Ectodermal cell (in vitro differentiated cells): ENCODE measurements at regions not wholly inside any gene's neighbourhood (a gene's known extent, or its start where the extent isn't known, plus 50 kb on each side); places are given as distances from the start of the nearest gene placed in this dataset.
"Not testable (repeated sequence)": the region's sequence is repeated elsewhere in the genome, so short reads cannot be mapped to it uniquely, and the experiment has no call there.

ENCODE experiments used
- H3K27ac ChIP-seq: 2 replicates; pipeline ENCODE4 v1.7.0; 2013; ENCODE audit warnings: mild to moderate bottlenecking, low read depth, low read length; ENCODE audit not compliant: insufficient read depth, poor library complexity, severe bottlenecking
- H3K27me3 ChIP-seq: 2 replicates; pipeline ENCODE4 v1.7.0; 2013; ENCODE audit warnings: mild to moderate bottlenecking, low read length; ENCODE audit not compliant: insufficient read depth, control insufficient read depth, poor library complexity, severe bottlenecking
- H3K36me3 ChIP-seq: one replicate; pipeline ENCODE4 v1.7.0; 2013; ENCODE audit warnings: low read length; ENCODE audit not compliant: control insufficient read depth, insufficient read depth
- H3K4me1 ChIP-seq: one replicate; pipeline ENCODE4 v1.7.0; 2013; ENCODE audit warnings: low read length; ENCODE audit not compliant: control insufficient read depth, insufficient read depth
- H3K4me3 ChIP-seq: 2 replicates; pipeline ENCODE4 v1.7.0; 2013; ENCODE audit warnings: low read depth, low read length, control low read depth; ENCODE audit not compliant: insufficient read depth
- H3K9me3 ChIP-seq: 2 replicates; pipeline ENCODE4 v1.7.0; 2013; ENCODE audit warnings: mild to moderate bottlenecking, low read length, moderate library complexity; ENCODE audit not compliant: control insufficient read depth
- WGBS, 2 experiments: methylation state at CpG; one replicate each; pipeline ENCODE4 v1.1.7; 2013; ENCODE audit warnings: missing lambda C conversion rate in 2 of 2; 5-methylcytosine and 5-hydroxymethylcytosine counted together

GRCh38 chr16:17559394-17559793, 88.6 kb upstream of the XYLT1 start:
- H3K9me3 ChIP-seq: no peaks in the 10 kb centered on the region
- no peaks in the 10 kb centered on the region for H3K4me1 ChIP-seq
- H3K36me3 ChIP-seq: no peaks in the 10 kb centered on the region
- no peak overlapping the region for H3K27ac ChIP-seq
- WGBS, 2 experiments: 90 to 91% methylated on average over 6 of the region's 6 CpGs
- H3K4me3 ChIP-seq: no peak overlapping the region
- H3K27me3 ChIP-seq: no peaks in the 10 kb centered on the region

- Histone ChIP-seq H3K4me1 (no peaks in the 10 kb centered on the region), H3K36me3 (no peaks in the 10 kb centered on the region), H3K27me3 (no peaks in the 10 kb centered on the region), H3K4me3 (no peak overlapping the region), H3K9me3 (no peaks in the 10 kb centered on the region), H3K27ac (no peak overlapping the region)
- WGBS, 2 experiments: 92% methylated on average over 5 of the region's 5 CpGs
These were observed 87.2 kb upstream of the XYLT1 start for GRCh38 chr16:17557949-17558348.

- H3K27me3 ChIP-seq: no peaks in the 10 kb centered on the region
- no peaks in the 10 kb centered on the region for H3K4me1 ChIP-seq
- 92 to 94% methylated on average over 10 of the region's 10 CpGs for WGBS, 2 experiments
- H3K9me3 ChIP-seq: no peaks in the 10 kb centered on the region
- H3K4me3 ChIP-seq: no peak overlapping the region
- H3K36me3 ChIP-seq: no peaks in the 10 kb centered on the region
- H3K27ac ChIP-seq: no peak overlapping the region
These were observed 86.7 kb upstream of the XYLT1 start for GRCh38 chr16:17557480-17557879.

- no peak overlapping the region for H3K4me3 ChIP-seq
- H3K27me3 ChIP-seq: no peaks in the 10 kb centered on the region
- H3K27ac ChIP-seq: no peak overlapping the region
- no peaks in the 10 kb centered on the region for H3K4me1 ChIP-seq
- H3K36me3 ChIP-seq: no peaks in the 10 kb centered on the region
- no peaks in the 10 kb centered on the region for H3K9me3 ChIP-seq
- WGBS, 2 experiments: 44 to 49% methylated on average over 7 of the region's 7 CpGs
These were observed 85.7 kb upstream of the XYLT1 start for GRCh38 chr16:17556276-17557052.

- no peaks in the 10 kb centered on the region for H3K36me3 ChIP-seq
- H3K4me3 ChIP-seq: no peak overlapping the region
- H3K9me3 ChIP-seq: no peaks in the 10 kb centered on the region
- WGBS, 2 experiments: 89 to 92% methylated on average over 5 of the region's 5 CpGs
- no peak overlapping the region for H3K27ac ChIP-seq
- no peaks in the 10 kb centered on the region for H3K4me1 ChIP-seq
- no peaks in the 10 kb centered on the region for H3K27me3 ChIP-seq
These were observed 84.4 kb upstream of the XYLT1 start for GRCh38 chr16:17555176-17555575.

GRCh38 chr16:17552351-17552750, 81.6 kb upstream of the XYLT1 start:
- H3K27me3 ChIP-seq: no peaks in the 10 kb centered on the region
- H3K27ac ChIP-seq: no peak overlapping the region
- H3K4me3 ChIP-seq: no peak overlapping the region
- no peaks in the 10 kb centered on the region for H3K9me3 ChIP-seq
- no peaks in the 10 kb centered on the region for H3K4me1 ChIP-seq
- no peaks in the 10 kb centered on the region for H3K36me3 ChIP-seq
- 95 to 98% methylated on average over 5 of the region's 5 CpGs for WGBS, 2 experiments

- H3K27me3 ChIP-seq, H3K4me1 ChIP-seq, H3K36me3 ChIP-seq, H3K9me3 ChIP-seq, H3K4me3 ChIP-seq, H3K27ac ChIP-seq: not testable (repeated sequence)
- 92 to 96% methylated on average over 6 of the region's 6 CpGs for WGBS, 2 experiments
These were observed 80.9 kb upstream of the XYLT1 start for GRCh38 chr16:17551682-17552081.

GRCh38 chr16:17548825-17549224, 78.1 kb upstream of the XYLT1 start:
- H3K4me3 ChIP-seq: no peak overlapping the region
- 87 to 90% methylated on average over 4 of the region's 4 CpGs for WGBS, 2 experiments
- H3K36me3 ChIP-seq: no peaks in the 10 kb centered on the region
- H3K27ac ChIP-seq: no peak overlapping the region
- H3K27me3 ChIP-seq: no peaks in the 10 kb centered on the region
- no peaks in the 10 kb centered on the region for H3K4me1 ChIP-seq
- no peaks in the 10 kb centered on the region for H3K9me3 ChIP-seq

GRCh38 chr16:17544785-17545184, 74.0 kb upstream of the XYLT1 start:
- no peaks in the 10 kb centered on the region for H3K4me1 ChIP-seq
- no peak overlapping the region for H3K27ac ChIP-seq
- whole genome bisulfite sequencing, 2 experiments: 80 to 83% methylated on average over 3 of the region's 3 CpGs
- no peaks in the 10 kb centered on the region for H3K9me3 ChIP-seq
- no peak overlapping the region for H3K4me3 ChIP-seq
- no peaks in the 10 kb centered on the region for H3K36me3 ChIP-seq
- H3K27me3 ChIP-seq: no peaks in the 10 kb centered on the region

- 96 to 98% methylated on average over 2 of the region's 2 CpGs for WGBS, 2 experiments
- Histone ChIP-seq H3K27me3 (no peaks in the 10 kb centered on the region), H3K9me3 (no peaks in the 10 kb centered on the region), H3K4me3 (no peak overlapping the region), H3K36me3 (no peaks in the 10 kb centered on the region), H3K27ac (no peak overlapping the region), H3K4me1 (no peaks in the 10 kb centered on the region)
These were observed 73.5 kb upstream of the XYLT1 start for GRCh38 chr16:17544304-17544703.

GRCh38 chr16:17543073-17543472, 72.3 kb upstream of the XYLT1 start:
- Histone ChIP-seq H3K9me3 (no peaks in the 10 kb centered on the region), H3K27me3 (no peaks in the 10 kb centered on the region), H3K4me3 (no peak overlapping the region), H3K27ac (no peak overlapping the region), H3K4me1 (no peaks in the 10 kb centered on the region), H3K36me3 (no peaks in the 10 kb centered on the region)
- 92 to 98% methylated on average over 2 of the region's 2 CpGs for WGBS, 2 experiments
